ENCODE measurements at regions not wholly inside any gene's neighbourhood (a gene's known extent, or its start where the extent isn't known, plus 50 kb on each side); places are given as distances from the start of the nearest gene placed in this dataset.

DNA sequence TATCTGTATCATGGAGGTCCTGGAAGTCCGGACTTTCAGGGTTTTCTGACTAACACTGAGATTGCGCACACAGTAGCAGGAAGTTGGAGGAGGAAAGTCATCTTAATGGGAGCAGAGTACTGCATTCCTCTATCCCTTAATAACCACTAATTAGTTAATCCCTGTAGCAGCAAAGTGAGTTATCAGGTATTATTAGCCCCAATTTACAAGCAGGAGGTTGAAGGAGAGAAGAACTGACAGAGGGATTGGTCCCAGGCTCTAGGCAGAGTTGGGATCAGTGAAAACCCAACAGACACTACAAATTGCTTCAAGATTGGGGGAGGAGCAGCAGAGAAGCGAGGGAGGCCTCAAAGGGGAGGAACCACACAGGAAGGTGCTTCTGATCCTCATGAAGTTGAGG, 74.5 kb upstream of the XPA start:
- TF ChIP-seq, protein P1, sequence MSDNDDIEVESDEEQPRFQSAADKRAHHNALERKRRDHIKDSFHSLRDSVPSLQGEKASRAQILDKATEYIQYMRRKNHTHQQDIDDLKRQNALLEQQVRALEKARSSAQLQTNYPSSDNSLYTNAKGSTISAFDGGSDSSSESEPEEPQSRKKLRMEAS (IDR thresholded peaks at IDR 0.05) = no peak
- TF ChIP-seq, protein P2, sequence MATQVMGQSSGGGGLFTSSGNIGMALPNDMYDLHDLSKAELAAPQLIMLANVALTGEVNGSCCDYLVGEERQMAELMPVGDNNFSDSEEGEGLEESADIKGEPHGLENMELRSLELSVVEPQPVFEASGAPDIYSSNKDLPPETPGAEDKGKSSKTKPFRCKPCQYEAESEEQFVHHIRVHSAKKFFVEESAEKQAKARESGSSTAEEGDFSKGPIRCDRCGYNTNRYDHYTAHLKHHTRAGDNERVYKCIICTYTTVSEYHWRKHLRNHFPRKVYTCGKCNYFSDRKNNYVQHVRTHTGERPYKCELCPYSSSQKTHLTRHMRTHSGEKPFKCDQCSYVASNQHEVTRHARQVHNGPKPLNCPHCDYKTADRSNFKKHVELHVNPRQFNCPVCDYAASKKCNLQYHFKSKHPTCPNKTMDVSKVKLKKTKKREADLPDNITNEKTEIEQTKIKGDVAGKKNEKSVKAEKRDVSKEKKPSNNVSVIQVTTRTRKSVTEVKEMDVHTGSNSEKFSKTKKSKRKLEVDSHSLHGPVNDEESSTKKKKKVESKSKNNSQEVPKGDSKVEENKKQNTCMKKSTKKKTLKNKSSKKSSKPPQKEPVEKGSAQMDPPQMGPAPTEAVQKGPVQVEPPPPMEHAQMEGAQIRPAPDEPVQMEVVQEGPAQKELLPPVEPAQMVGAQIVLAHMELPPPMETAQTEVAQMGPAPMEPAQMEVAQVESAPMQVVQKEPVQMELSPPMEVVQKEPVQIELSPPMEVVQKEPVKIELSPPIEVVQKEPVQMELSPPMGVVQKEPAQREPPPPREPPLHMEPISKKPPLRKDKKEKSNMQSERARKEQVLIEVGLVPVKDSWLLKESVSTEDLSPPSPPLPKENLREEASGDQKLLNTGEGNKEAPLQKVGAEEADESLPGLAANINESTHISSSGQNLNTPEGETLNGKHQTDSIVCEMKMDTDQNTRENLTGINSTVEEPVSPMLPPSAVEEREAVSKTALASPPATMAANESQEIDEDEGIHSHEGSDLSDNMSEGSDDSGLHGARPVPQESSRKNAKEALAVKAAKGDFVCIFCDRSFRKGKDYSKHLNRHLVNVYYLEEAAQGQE (IDR thresholded peaks at IDR 0.05; ENCODE audit: low read depth) = no peak
- TF ChIP-seq, protein P3, sequence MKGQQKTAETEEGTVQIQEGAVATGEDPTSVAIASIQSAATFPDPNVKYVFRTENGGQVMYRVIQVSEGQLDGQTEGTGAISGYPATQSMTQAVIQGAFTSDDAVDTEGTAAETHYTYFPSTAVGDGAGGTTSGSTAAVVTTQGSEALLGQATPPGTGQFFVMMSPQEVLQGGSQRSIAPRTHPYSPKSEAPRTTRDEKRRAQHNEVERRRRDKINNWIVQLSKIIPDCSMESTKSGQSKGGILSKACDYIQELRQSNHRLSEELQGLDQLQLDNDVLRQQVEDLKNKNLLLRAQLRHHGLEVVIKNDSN (IDR thresholded peaks at IDR 0.05) = no peak
- TF ChIP-seq NFIC (IDR thresholded peaks at IDR 0.05) (no peak), TAF1 (IDR thresholded peaks at IDR 0.05; ENCODE audit: low read depth) (no peak), RAD21 (IDR thresholded peaks at IDR 0.05; ENCODE audit: low read depth) (no peak), YY1 (IDR thresholded peaks at IDR 0.05; ENCODE audit: low read depth) (no peak), TCF12 (IDR thresholded peaks at IDR 0.05; ENCODE audit: low read depth) (no peak), FOXM1 (IDR thresholded peaks at IDR 0.05; ENCODE audit: borderline replicate concordance, low read depth) (no peak), CREB1 (IDR thresholded peaks at IDR 0.05; ENCODE audit: low read depth) (no peak), EP300 (IDR thresholded peaks at IDR 0.05; ENCODE audit: borderline replicate concordance) (no peak)
